ENCODE measurements at regions not wholly inside any gene's neighbourhood (a gene's known extent, or its start where the extent isn't known, plus 50 kb on each side); places are given as distances from the start of the nearest gene placed in this dataset.

- no peak overlapping the region for H3K4me3 ChIP-seq (ENCODE audit: low read depth in 1 of 3, low read length in 3 of 3)
- H3K27ac ChIP-seq (ENCODE audit: low read depth in 1 of 2, low read length in 2 of 2): no peak overlapping the region
- WGBS: 82% methylated on average over 3 of the region's 3 CpGs
- H3K4me1 ChIP-seq (ENCODE audit: control insufficient read depth in 4 of 4, insufficient read depth in 4 of 4, low read length in 3 of 4): no peaks in the 10 kb centered on the region
- no peaks in the 10 kb centered on the region for H3K36me3 ChIP-seq (ENCODE audit: control insufficient read depth in 4 of 4, insufficient read depth in 3 of 4, low read depth in 1 of 4, low read length in 3 of 4)
- no peaks in the 10 kb centered on the region for H3K27me3 ChIP-seq (ENCODE audit: control insufficient read depth in 4 of 4, insufficient read depth in 4 of 4, low read length in 3 of 4)
- DNase-seq (ENCODE audit: low spot score): no peak
- no peaks in the 10 kb centered on the region for H3K9me3 ChIP-seq (ENCODE audit: control insufficient read depth in 4 of 4, low read length in 3 of 4)
- H3K9ac ChIP-seq (ENCODE audit: low read depth in 1 of 2, low read length in 2 of 2): no peak overlapping the region
- TF ChIP-seq MAX (IDR thresholded peaks at IDR 0.05) (no peak), CTCF (IDR thresholded peaks at IDR 0.05; ENCODE audit: low read depth, low read length, missing input control) (no peak), ATF3 (IDR thresholded peaks at IDR 0.05) (no peak), RAD21 (IDR thresholded peaks at IDR 0.05) (no peak), GABPA (IDR thresholded peaks at IDR 0.05 in 1 of 2, conservative IDR thresholded peaks at IDR 0.05 in 1 of 2) (no peak), REST (IDR thresholded peaks at IDR 0.05) (no peak), HNF4A (conservative IDR thresholded peaks at IDR 0.05) (no peak), ZBTB33 (IDR thresholded peaks at IDR 0.05) (no peak), SP1 (IDR thresholded peaks at IDR 0.05) (no peak), JUND (IDR thresholded peaks at IDR 0.05) (no peak), HNF4G (IDR thresholded peaks at IDR 0.05) (no peak), EGR1 (IDR thresholded peaks at IDR 0.05; ENCODE audit: low read depth in 2 of 2) (no peak), FOXA2 (IDR thresholded peaks at IDR 0.05) (no peak), NR2F2 (IDR thresholded peaks at IDR 0.05) (no peak), YY1 (IDR thresholded peaks at IDR 0.05) (no peak), RXRA (IDR thresholded peaks at IDR 0.05) (no peak)
Measured at GRCh38 chr3:59257506-59257905, 207.7 kb upstream of the CFAP20DC start.

GRCh38 chr3:59256230-59256629 is 206.4 kb upstream of the CFAP20DC start:
- no peak overlapping the region for H3K9ac ChIP-seq (ENCODE audit: low read depth in 1 of 2, low read length in 2 of 2)
- no peaks in the 10 kb centered on the region for H3K36me3 ChIP-seq (ENCODE audit: control insufficient read depth in 4 of 4, insufficient read depth in 3 of 4, low read depth in 1 of 4, low read length in 3 of 4)
- H3K27me3 ChIP-seq (ENCODE audit: control insufficient read depth in 4 of 4, insufficient read depth in 4 of 4, low read length in 3 of 4): no peaks in the 10 kb centered on the region
- DNase-seq (ENCODE audit: low spot score): no peak
- TF ChIP-seq ATF3 (IDR thresholded peaks at IDR 0.05) (no peak), RXRA (IDR thresholded peaks at IDR 0.05) (no peak), JUND (IDR thresholded peaks at IDR 0.05) (no peak), SP1 (IDR thresholded peaks at IDR 0.05) (no peak), MAX (IDR thresholded peaks at IDR 0.05) (no peak), EGR1 (IDR thresholded peaks at IDR 0.05; ENCODE audit: low read depth in 2 of 2) (no peak), GABPA (IDR thresholded peaks at IDR 0.05 in 1 of 2, conservative IDR thresholded peaks at IDR 0.05 in 1 of 2) (no peak), NR2F2 (IDR thresholded peaks at IDR 0.05) (no peak), FOXA1 (IDR thresholded peaks at IDR 0.05) (no peak), REST (IDR thresholded peaks at IDR 0.05) (no peak), RAD21 (IDR thresholded peaks at IDR 0.05) (no peak), FOXA2 (IDR thresholded peaks at IDR 0.05) (no peak), HNF4A (conservative IDR thresholded peaks at IDR 0.05) (no peak)
- H3K4me1 ChIP-seq (ENCODE audit: control insufficient read depth in 4 of 4, insufficient read depth in 4 of 4, low read length in 3 of 4): no peaks in the 10 kb centered on the region
- WGBS: 90% methylated on average over 1 of the region's 1 CpG
- H3K4me3 ChIP-seq (ENCODE audit: low read depth in 1 of 3, low read length in 3 of 3): no peak overlapping the region
- H3K27ac ChIP-seq (ENCODE audit: low read depth in 1 of 2, low read length in 2 of 2): no peak overlapping the region
- no peaks in the 10 kb centered on the region for H3K9me3 ChIP-seq (ENCODE audit: control insufficient read depth in 4 of 4, low read length in 3 of 4)
